Osteocyte (in vitro differentiated cells): ENCODE measurements at regions not wholly inside any gene's neighbourhood (a gene's known extent, or its start where the extent isn't known, plus 50 kb on each side); places are given as distances from the start of the nearest gene placed in this dataset.

ENCODE experiments used
- DNase-seq: peaks from one replicate; pipeline ENCODE4 v3.0.0; 2021; ENCODE audit warnings: mixed read lengths; ENCODE audit not compliant: unreplicated experiment; ENCODE audit errors: extremely low spot score
- H3K27ac Mint-ChIP-seq: one replicate; pipeline ENCODE4 v1.8.0; 2021; ENCODE audit warnings: mild to moderate bottlenecking, mixed read lengths; ENCODE audit not compliant: unreplicated experiment
- H3K27me3 Mint-ChIP-seq: one replicate; pipeline ENCODE4 v1.8.0; 2021; ENCODE audit warnings: mixed read lengths; ENCODE audit not compliant: unreplicated experiment
- H3K36me3 Mint-ChIP-seq: one replicate; pipeline ENCODE4 v1.8.0; 2021; ENCODE audit warnings: mixed read lengths; ENCODE audit not compliant: unreplicated experiment
- H3K4me1 Mint-ChIP-seq: one replicate; pipeline ENCODE4 v1.8.0; 2021; ENCODE audit warnings: mixed read lengths; ENCODE audit not compliant: unreplicated experiment
- H3K4me3 Mint-ChIP-seq: one replicate; pipeline ENCODE4 v1.8.0; 2021; ENCODE audit warnings: mild to moderate bottlenecking, moderate library complexity, mixed read lengths; ENCODE audit not compliant: unreplicated experiment
- H3K9me3 Mint-ChIP-seq: one replicate; pipeline ENCODE4 v1.8.0; 2021; ENCODE audit warnings: mixed read lengths; ENCODE audit not compliant: unreplicated experiment
- CTCF ChIP-seq: fragments of 200-600 bp; sonication (generic); IDR thresholded peaks from 2 replicates; pipeline ENCODE4 v1.5.0; 2021; ENCODE audit warnings: antibody characterized with exemption, mild to moderate bottlenecking, moderate library complexity

- Mint-ChIP-seq H3K36me3 (no peaks in the 10 kb centered on the region), H3K4me1 (no peaks in the 10 kb centered on the region), H3K9me3 (no peaks in the 10 kb centered on the region), H3K27me3 (no peaks in the 10 kb centered on the region), H3K27ac (no peak overlapping the region), H3K4me3 (no peak overlapping the region)
- TF ChIP-seq CTCF = no peak
- no peak for DNase-seq
Observed at GRCh38 chr3:106182950-106183511, 314.2 kb upstream of the CBLB start.

DNA sequence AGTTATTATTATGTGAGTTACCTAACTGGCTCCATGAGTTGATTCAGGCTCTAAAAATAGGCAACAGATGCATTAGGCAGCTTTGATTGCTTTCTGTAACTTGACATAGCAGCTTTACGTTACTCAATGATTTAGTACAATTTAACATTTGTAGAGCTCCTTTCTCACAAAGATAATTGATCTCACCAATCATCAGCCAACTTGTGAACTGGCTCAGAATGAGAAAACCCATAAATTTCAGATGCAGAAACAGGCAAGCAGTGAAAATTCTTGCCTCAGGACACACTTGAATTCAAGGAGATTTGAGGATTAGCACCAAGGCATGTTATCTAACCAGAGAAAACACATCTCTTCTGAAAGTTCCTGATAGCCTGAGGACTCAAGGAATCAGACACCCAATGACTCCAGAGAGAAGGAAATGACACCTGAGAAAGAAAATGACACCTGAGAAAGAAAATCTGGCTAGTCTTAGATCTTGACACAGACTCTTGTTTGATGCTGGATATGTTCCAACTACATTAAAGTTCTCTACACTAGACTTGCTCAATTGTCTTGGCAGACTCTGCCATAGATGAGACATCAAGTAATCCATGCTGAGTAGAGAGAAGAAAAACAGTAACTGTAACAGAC lies 315.1 kb upstream of the CBLB start:
- H3K9me3 Mint-ChIP-seq = no peaks in the 10 kb centered on the region
- no peak for DNase-seq
- no peaks in the 10 kb centered on the region for H3K27me3 Mint-ChIP-seq
- no peaks in the 10 kb centered on the region for H3K4me1 Mint-ChIP-seq
- H3K4me3 Mint-ChIP-seq = no peak overlapping the region
- TF ChIP-seq CTCF = no peak
- H3K27ac Mint-ChIP-seq = no peak overlapping the region
- H3K36me3 Mint-ChIP-seq = no peaks in the 10 kb centered on the region

GRCh38 chr3:106184540-106185457 lies 316.0 kb upstream of the CBLB start:
- Mint-ChIP-seq H3K27me3 (no peaks in the 10 kb centered on the region), H3K27ac (no peak overlapping the region), H3K4me1 (no peaks in the 10 kb centered on the region), H3K36me3 (no peaks in the 10 kb centered on the region), H3K9me3 (no peaks in the 10 kb centered on the region), H3K4me3 (no peak overlapping the region)
- no peak for DNase-seq
- TF ChIP-seq CTCF = no peak

- no peak for DNase-seq
- H3K4me3 Mint-ChIP-seq = no peak overlapping the region
Observed at GRCh38 chr3:106185949-106186348, 317.1 kb upstream of the CBLB start.

More at GRCh38 chr3:106185949-106186348, 317.1 kb upstream of the CBLB start:
- no peaks in the 10 kb centered on the region for H3K27me3 Mint-ChIP-seq
- H3K36me3 Mint-ChIP-seq = no peaks in the 10 kb centered on the region
- H3K4me1 Mint-ChIP-seq = no peaks in the 10 kb centered on the region
- no peak for TF ChIP-seq CTCF
- no peak overlapping the region for H3K27ac Mint-ChIP-seq
- H3K9me3 Mint-ChIP-seq = no peaks in the 10 kb centered on the region
